ENCODE measurements at regions not wholly inside any gene's neighbourhood (a gene's known extent, or its start where the extent isn't known, plus 50 kb on each side); places are given as distances from the start of the nearest gene placed in this dataset.

DNA sequence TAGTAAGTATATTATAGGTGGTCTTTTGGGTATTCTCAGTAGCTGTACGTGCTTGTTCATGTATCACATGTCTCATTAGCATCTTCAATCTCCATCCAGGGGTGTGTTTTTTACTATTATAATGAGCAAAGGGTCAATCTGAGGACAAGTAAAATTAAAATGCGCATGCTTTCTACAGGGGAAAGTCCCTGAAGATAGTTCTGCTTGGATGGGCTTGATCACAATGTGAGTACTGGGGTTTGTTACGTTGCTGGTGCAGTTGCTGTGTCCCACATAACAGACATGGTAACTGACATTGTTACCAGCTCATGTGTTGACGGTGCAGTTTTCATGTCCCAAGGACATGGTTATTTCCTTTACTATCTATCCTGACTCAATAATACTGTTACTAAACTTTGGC is 65.9 kb downstream of the UCHL1 start:
- no peak for TF ChIP-seq POLR2AphosphoS5 (IDR thresholded peaks at IDR 0.05; ENCODE audit: borderline replicate concordance, low read depth, low read length)
- TF ChIP-seq EZH2 (IDR thresholded peaks at IDR 0.05), result no peak
